ENCODE measurements at regions not wholly inside any gene's neighbourhood (a gene's known extent, or its start where the extent isn't known, plus 50 kb on each side); places are given as distances from the start of the nearest gene placed in this dataset.

DNA sequence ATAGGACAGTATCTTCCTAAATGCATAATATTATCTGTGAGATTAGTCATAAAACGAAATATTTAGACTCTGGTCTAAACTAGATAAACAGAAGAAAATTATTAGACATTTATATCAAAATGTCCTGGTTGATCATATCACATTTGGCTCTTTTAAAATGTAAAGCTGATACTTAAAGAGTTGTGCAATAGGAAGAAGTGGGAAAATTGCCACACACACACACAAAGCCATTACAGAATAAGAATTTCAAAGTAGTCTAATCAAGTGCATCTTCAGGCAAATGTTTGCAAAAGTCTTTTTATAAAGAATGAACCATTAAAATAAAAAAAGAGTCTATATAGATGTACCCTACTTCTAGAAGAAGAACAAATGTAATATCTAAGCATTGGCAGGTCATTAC, 301.7 kb downstream of the KIF2B start:
- TF ChIP-seq POLR2A (IDR thresholded peaks at IDR 0.05) = no peak
- TF ChIP-seq, protein P1, sequence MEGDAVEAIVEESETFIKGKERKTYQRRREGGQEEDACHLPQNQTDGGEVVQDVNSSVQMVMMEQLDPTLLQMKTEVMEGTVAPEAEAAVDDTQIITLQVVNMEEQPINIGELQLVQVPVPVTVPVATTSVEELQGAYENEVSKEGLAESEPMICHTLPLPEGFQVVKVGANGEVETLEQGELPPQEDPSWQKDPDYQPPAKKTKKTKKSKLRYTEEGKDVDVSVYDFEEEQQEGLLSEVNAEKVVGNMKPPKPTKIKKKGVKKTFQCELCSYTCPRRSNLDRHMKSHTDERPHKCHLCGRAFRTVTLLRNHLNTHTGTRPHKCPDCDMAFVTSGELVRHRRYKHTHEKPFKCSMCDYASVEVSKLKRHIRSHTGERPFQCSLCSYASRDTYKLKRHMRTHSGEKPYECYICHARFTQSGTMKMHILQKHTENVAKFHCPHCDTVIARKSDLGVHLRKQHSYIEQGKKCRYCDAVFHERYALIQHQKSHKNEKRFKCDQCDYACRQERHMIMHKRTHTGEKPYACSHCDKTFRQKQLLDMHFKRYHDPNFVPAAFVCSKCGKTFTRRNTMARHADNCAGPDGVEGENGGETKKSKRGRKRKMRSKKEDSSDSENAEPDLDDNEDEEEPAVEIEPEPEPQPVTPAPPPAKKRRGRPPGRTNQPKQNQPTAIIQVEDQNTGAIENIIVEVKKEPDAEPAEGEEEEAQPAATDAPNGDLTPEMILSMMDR (IDR thresholded peaks at IDR 0.05) = no peak
